ENCODE measurements at regions not wholly inside any gene's neighbourhood (a gene's known extent, or its start where the extent isn't known, plus 50 kb on each side); places are given as distances from the start of the nearest gene placed in this dataset.
"Not testable (repeated sequence)": the region's sequence is repeated elsewhere in the genome, so short reads cannot be mapped to it uniquely, and the experiment has no call there.

GRCh38 chr2:185665251-185665814 lies 73.3 kb upstream of the FSIP2 start:
- no peak for TF ChIP-seq CTCF (IDR thresholded peaks at IDR 0.05)
- Histone ChIP-seq H3K36me3 (no peaks in the 10 kb centered on the region), H3K4me1 (no peaks in the 10 kb centered on the region), H3K4me3 (no peak overlapping the region), H3K27me3 (no peaks in the 10 kb centered on the region), H3K27ac (no peak overlapping the region), H3K9me3 (no peaks in the 10 kb centered on the region)
- no peak for DNase-seq
- intact Hi-C loops (cut with DNase I; ENCODE audit: low total_unique reads), result no loop called here

- H3K4me1 ChIP-seq, result no peaks in the 10 kb centered on the region
- H3K9me3 ChIP-seq, result no peaks in the 10 kb centered on the region
- H3K36me3 ChIP-seq, result no peaks in the 10 kb centered on the region
- intact Hi-C loops (cut with DNase I; ENCODE audit: low total_unique reads), result no loop called here
- no peak overlapping the region for H3K4me3 ChIP-seq
- no peak for TF ChIP-seq CTCF (IDR thresholded peaks at IDR 0.05)
- no peak overlapping the region for H3K27ac ChIP-seq
- DNase-seq, result no peak
- H3K27me3 ChIP-seq, result no peaks in the 10 kb centered on the region
Measured at GRCh38 chr2:185667452-185667851, 71.2 kb upstream of the FSIP2 start.

- intact Hi-C loops (cut with DNase I; ENCODE audit: low total_unique reads), result no loop called here
- Histone ChIP-seq H3K9me3 (no peaks in the 10 kb centered on the region), H3K4me3 (no peak overlapping the region), H3K4me1 (no peaks in the 10 kb centered on the region), H3K27ac (no peak overlapping the region), H3K36me3 (no peaks in the 10 kb centered on the region), H3K27me3 (no peaks in the 10 kb centered on the region)
- TF ChIP-seq CTCF (IDR thresholded peaks at IDR 0.05), result no peak
- no peak for DNase-seq
Measured at GRCh38 chr2:185668710-185669109, 69.9 kb upstream of the FSIP2 start.

GRCh38 chr2:185674232-185674631 lies 64.4 kb upstream of the FSIP2 start:
- H3K36me3 ChIP-seq, result no peaks in the 10 kb centered on the region
- no peak for DNase-seq
- H3K27ac ChIP-seq, result no peak overlapping the region
- no peaks in the 10 kb centered on the region for H3K4me1 ChIP-seq
- intact Hi-C loops (cut with DNase I; ENCODE audit: low total_unique reads), result no loop called here
- no peak for TF ChIP-seq CTCF (IDR thresholded peaks at IDR 0.05)
- no peak overlapping the region for H3K4me3 ChIP-seq
- H3K9me3 ChIP-seq, result no peaks in the 10 kb centered on the region
- no peaks in the 10 kb centered on the region for H3K27me3 ChIP-seq

GRCh38 chr2:185676316-185676715 lies 62.3 kb upstream of the FSIP2 start:
- no peak for TF ChIP-seq CTCF (IDR thresholded peaks at IDR 0.05)
- intact Hi-C loops (cut with DNase I; ENCODE audit: low total_unique reads), result no loop called here
- no peak for DNase-seq
- Histone ChIP-seq H3K4me3 (no peak overlapping the region), H3K27me3 (no peaks in the 10 kb centered on the region), H3K4me1 (no peaks in the 10 kb centered on the region), H3K27ac (no peak overlapping the region), H3K9me3 (no peaks in the 10 kb centered on the region), H3K36me3 (no peaks in the 10 kb centered on the region)

GRCh38 chr2:185687001-185687400 lies 51.6 kb upstream of the FSIP2 start:
- H3K27me3 ChIP-seq; H3K36me3 ChIP-seq; H3K9me3 ChIP-seq; H3K27ac ChIP-seq; intact Hi-C loops (cut with DNase I; ENCODE audit: low total_unique reads); DNase-seq; H3K4me3 ChIP-seq; H3K4me1 ChIP-seq: not testable (repeated sequence)
